OCI-LY1 (cell line): ENCODE measurements at regions not wholly inside any gene's neighbourhood (a gene's known extent, or its start where the extent isn't known, plus 50 kb on each side); places are given as distances from the start of the nearest gene placed in this dataset.

ENCODE experiments used
- H2AFZ ChIP-seq: fragments of 200-600 bp; sonication (generic), shearing (Covaris generic); 2 replicates; pipeline ENCODE4 v1.6.0; 2014; ENCODE audit warnings: antibody characterized with exemption, mild to moderate bottlenecking, low read length
- H3F3A ChIP-seq: fragments of 200-600 bp; sonication (generic), shearing (Covaris generic); 2 replicates; pipeline ENCODE4 v1.6.0; 2014; ENCODE audit warnings: mild to moderate bottlenecking, antibody characterized with exemption, low read length, moderate library complexity; ENCODE audit not compliant: insufficient read depth
- H3K27ac ChIP-seq: fragments of 200-600 bp; sonication (generic); 2 replicates; pipeline ENCODE4 v1.5.1; 2014; ENCODE audit warnings: low read length, mixed run types, mild to moderate bottlenecking, low read depth; ENCODE audit not compliant: poor library complexity, severe bottlenecking
- H3K27me3 ChIP-seq: fragments of 200-600 bp; sonication (generic); 2 replicates; pipeline ENCODE4 v1.6.0; 2014; ENCODE audit warnings: antibody characterized with exemption, mild to moderate bottlenecking, low read length, moderate library complexity; ENCODE audit not compliant: insufficient read depth
- H3K36me3 ChIP-seq: fragments of 200-600 bp; sonication (generic); 2 replicates; pipeline ENCODE4 v1.6.1; 2014; ENCODE audit warnings: mild to moderate bottlenecking, antibody characterized with exemption, low read length, moderate library complexity, mixed read lengths; ENCODE audit not compliant: insufficient read depth
- H3K4me1 ChIP-seq: fragments of 200-600 bp; sonication (generic); 2 replicates; pipeline ENCODE4 v1.5.1; 2014; ENCODE audit warnings: mild to moderate bottlenecking, low read length, moderate library complexity; ENCODE audit not compliant: insufficient read depth, severe bottlenecking
- H3K4me2 ChIP-seq: fragments of 200-600 bp; sonication (generic), shearing (Covaris generic); 2 replicates; pipeline ENCODE4 v1.6.1; 2014; ENCODE audit warnings: low read length
- H3K4me3 ChIP-seq: fragments of 200-600 bp; sonication (generic); 2 replicates; pipeline ENCODE4 v1.5.1; 2014; ENCODE audit warnings: low read length, low read depth, mild to moderate bottlenecking, mixed read lengths; ENCODE audit not compliant: poor library complexity, severe bottlenecking
- H3K79me2 ChIP-seq: fragments of 200-600 bp; shearing (Covaris generic); 2 replicates; pipeline ENCODE4 v1.6.1; 2016; ENCODE audit warnings: mixed run types, low read length, mixed read lengths; ENCODE audit not compliant: insufficient read depth
- H3K9ac ChIP-seq: fragments of 200-600 bp; sonication (generic), shearing (Covaris generic); 2 replicates; pipeline ENCODE4 v1.6.1; 2014; ENCODE audit warnings: mild to moderate bottlenecking, low read length, mixed read lengths
- H3K9me2 ChIP-seq: fragments of 200-600 bp; sonication (generic), shearing (Covaris generic); 2 replicates; pipeline ENCODE4 v1.6.1; 2014; ENCODE audit warnings: low read depth, mild to moderate bottlenecking, low read length, mixed read lengths
- H3K9me3 ChIP-seq: fragments of 200-600 bp; shearing (Covaris generic); 2 replicates; pipeline ENCODE4 v1.6.1; 2014; ENCODE audit warnings: low read length, mixed read lengths
- H4K20me1 ChIP-seq: fragments of 200-600 bp; sonication (generic), shearing (Covaris generic); 2 replicates; pipeline ENCODE4 v1.6.0; 2016; ENCODE audit warnings: mild to moderate bottlenecking, low read length; ENCODE audit not compliant: insufficient read depth
- CTCF ChIP-seq: fragments of 200-600 bp; sonication (generic), shearing (Covaris generic); IDR thresholded peaks from 2 replicates; pipeline ENCODE4 v1.5.1; 2017; ENCODE audit warnings: mild to moderate bottlenecking, antibody characterized with exemption, low read length, moderate library complexity, mixed read lengths
- EZH2 ChIP-seq: fragments of 200-600 bp; sonication (generic), shearing (Covaris generic); IDR thresholded peaks from 2 replicates; pipeline ENCODE4 v1.8.0; 2017; ENCODE audit warnings: borderline replicate concordance, mixed run types, mild to moderate bottlenecking, antibody characterized with exemption, low read length, moderate library complexity, mixed read lengths

- Histone ChIP-seq H3K9ac (no peak overlapping the region), H3K36me3 (no peaks in the 10 kb centered on the region), H3F3A (no peaks in the 10 kb centered on the region), H3K27ac (no peak overlapping the region), H3K9me2 (no peaks in the 10 kb centered on the region), H2AFZ (no peak overlapping the region), H3K27me3 (no peaks in the 10 kb centered on the region), H3K4me2 (no peak overlapping the region), H3K79me2 (no peaks in the 10 kb centered on the region), H4K20me1 (no peaks in the 10 kb centered on the region), H3K4me3 (no peak overlapping the region), H3K9me3 (no peaks in the 10 kb centered on the region), H3K4me1 (no peaks in the 10 kb centered on the region)
- TF ChIP-seq EZH2 (no peak), CTCF (no peak)
These were observed 144.8 kb upstream of the TACR1 start for GRCh38 chr2:75344146-75344545.

GRCh38 chr2:75342504-75343175, 143.3 kb upstream of the TACR1 start:
- no peaks in the 10 kb centered on the region for H3K4me1 ChIP-seq
- H3K9me2 ChIP-seq = no peaks in the 10 kb centered on the region
- H2AFZ ChIP-seq = no peak overlapping the region
- no peaks in the 10 kb centered on the region for H3F3A ChIP-seq
- no peak overlapping the region for H3K27ac ChIP-seq
- no peaks in the 10 kb centered on the region for H3K79me2 ChIP-seq
- TF ChIP-seq EZH2 = no peak
- TF ChIP-seq CTCF = no peak
- H3K9me3 ChIP-seq = no peaks in the 10 kb centered on the region
- H3K36me3 ChIP-seq = no peaks in the 10 kb centered on the region
- no peaks in the 10 kb centered on the region for H4K20me1 ChIP-seq
- no peak overlapping the region for H3K4me3 ChIP-seq
- H3K9ac ChIP-seq = no peak overlapping the region
- no peak overlapping the region for H3K4me2 ChIP-seq
- no peaks in the 10 kb centered on the region for H3K27me3 ChIP-seq

DNA sequence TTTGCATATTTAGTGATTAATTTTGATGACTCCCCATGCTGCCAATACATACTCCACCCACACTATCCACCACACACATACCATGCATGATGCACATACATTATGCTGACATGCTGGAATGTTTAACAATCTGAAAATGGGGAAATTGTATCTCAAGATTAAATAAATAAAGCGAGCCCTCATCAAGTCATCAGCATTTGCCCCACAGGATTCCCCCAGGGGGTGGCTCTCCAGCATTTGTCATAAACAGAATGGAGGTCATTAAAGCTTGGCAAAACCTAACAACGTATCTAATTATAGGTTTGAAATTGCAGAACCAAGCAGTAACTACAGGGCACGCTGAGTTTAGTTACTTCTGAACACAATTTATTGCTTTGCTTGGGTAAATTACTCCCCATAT, 141.2 kb upstream of the TACR1 start:
- H3K4me3 ChIP-seq = no peak overlapping the region
- H3K27ac ChIP-seq = no peak overlapping the region
- H3K9ac ChIP-seq = no peak overlapping the region
- no peaks in the 10 kb centered on the region for H3K36me3 ChIP-seq
- H3K9me3 ChIP-seq = no peaks in the 10 kb centered on the region
- no peak overlapping the region for H3K4me2 ChIP-seq
- no peaks in the 10 kb centered on the region for H3F3A ChIP-seq
- H2AFZ ChIP-seq = no peak overlapping the region
- no peaks in the 10 kb centered on the region for H3K9me2 ChIP-seq
- no peaks in the 10 kb centered on the region for H3K79me2 ChIP-seq
- H3K27me3 ChIP-seq = no peaks in the 10 kb centered on the region
- H4K20me1 ChIP-seq = no peaks in the 10 kb centered on the region
- no peaks in the 10 kb centered on the region for H3K4me1 ChIP-seq
- TF ChIP-seq CTCF (no peak), EZH2 (no peak)
